K562 (cell line): ENCODE measurements at regions not wholly inside any gene's neighbourhood (a gene's known extent, or its start where the extent isn't known, plus 50 kb on each side); places are given as distances from the start of the nearest gene placed in this dataset.

Experiments used
- CBX3 ChIP-seq, 2 experiments: IDR thresholded peaks; 1 replicate in 1 of 2; 2 replicates in 1 of 2; pipeline ENCODE4 v1.6.1; 2012; ENCODE audit warnings: inconsistent platforms in 2 of 2, low read length in 2 of 2, borderline replicate concordance in 1 of 2, control low read depth in 1 of 2
- CREB5 ChIP-seq: fragments of 250-450 bp; sonication (Bioruptor Pico); IDR thresholded peaks from 2 replicates; pipeline ENCODE4 v1.5.0; 2020; ENCODE audit warnings: mild to moderate bottlenecking
- DMBX1 ChIP-seq: fragments of 250-450 bp; sonication (Bioruptor Pico); IDR thresholded peaks from 2 replicates; pipeline ENCODE4 v1.8.0; 2022; ENCODE audit warnings: inconsistent platforms, mild to moderate bottlenecking, moderate library complexity, borderline replicate concordance
- E2F4 ChIP-seq: sonication (generic); formaldehyde crosslinking; IDR thresholded peaks from 2 replicates; pipeline ENCODE4 v1.8.0; 2022; ENCODE audit warnings: mild to moderate bottlenecking, low read depth, missing genetic modification reagents
- ILK ChIP-seq: fragments of 450-650 bp; IDR thresholded peaks from 2 replicates; pipeline ENCODE4 v1.6.1; 2016; ENCODE audit warnings: missing genetic modification characterization, low read depth, mild to moderate bottlenecking, missing compliant biosample characterization, moderate library complexity, borderline replicate concordance
- IRF1 ChIP-seq: sonication (generic); formaldehyde crosslinking; IDR thresholded peaks from 2 replicates; pipeline ENCODE4 v1.8.0; 2022; ENCODE audit warnings: missing genetic modification reagents, mild to moderate bottlenecking, borderline replicate concordance
- MAFF ChIP-seq: IDR thresholded peaks from 2 replicates; pipeline ENCODE4 v1.6.1; 2012; ENCODE audit warnings: low read length, improper control_type of control experiment
- MECOM ChIP-seq: fragments of 250-450 bp; sonication (Bioruptor Pico); IDR thresholded peaks from 2 replicates; pipeline ENCODE4 v1.8.0; 2022; ENCODE audit warnings: inconsistent platforms
- NFRKB ChIP-seq: fragments of 450-650 bp; IDR thresholded peaks from 2 replicates; pipeline ENCODE4 v1.6.1; 2016; ENCODE audit warnings: low read depth
- POLR3G ChIP-seq: IDR thresholded peaks from 2 replicates; pipeline ENCODE4 v1.6.1; 2011; ENCODE audit not compliant: insufficient read length, insufficient replicate concordance; ENCODE audit errors: extremely low read depth
- RUNX1 ChIP-seq: sonication (generic); IDR thresholded peaks from 2 replicates; pipeline ENCODE4 v1.6.1; 2016; ENCODE audit warnings: antibody characterized with exemption, low read depth
- SIN3B ChIP-seq: fragments of 450-650 bp; IDR thresholded peaks from 2 replicates; pipeline ENCODE4 v1.6.1; 2017; ENCODE audit warnings: low read depth, mild to moderate bottlenecking, moderate library complexity
- ZNF23 ChIP-seq: fragments of 250-450 bp; sonication (Bioruptor Pico); IDR thresholded peaks from 2 replicates; pipeline ENCODE4 v1.4.0; 2020; ENCODE audit warnings: mild to moderate bottlenecking
- ZNF282 ChIP-seq: sonication (generic); formaldehyde crosslinking; IDR thresholded peaks from 2 replicates; pipeline ENCODE4 v1.8.1; 2023; ENCODE audit warnings: missing genetic modification reagents
- ZNF316 ChIP-seq: fragments of 450-650 bp; IDR thresholded peaks from 2 replicates; pipeline ENCODE4 v1.6.1; 2016
- TF ChIP-seq, protein P1 (sequence below), 2 experiments: fragments of 450-650 bp in 1 of 2; sonication (generic) in 1 of 2; formaldehyde crosslinking in 1 of 2; IDR thresholded peaks; 2 replicates each; pipeline versions ENCODE4 v1.7.1 to v1.9.0; 2016 to 2022; ENCODE audit warnings: inconsistent platforms in 1 of 2, mild to moderate bottlenecking in 1 of 2, missing genetic modification reagents in 1 of 2

DNA sequence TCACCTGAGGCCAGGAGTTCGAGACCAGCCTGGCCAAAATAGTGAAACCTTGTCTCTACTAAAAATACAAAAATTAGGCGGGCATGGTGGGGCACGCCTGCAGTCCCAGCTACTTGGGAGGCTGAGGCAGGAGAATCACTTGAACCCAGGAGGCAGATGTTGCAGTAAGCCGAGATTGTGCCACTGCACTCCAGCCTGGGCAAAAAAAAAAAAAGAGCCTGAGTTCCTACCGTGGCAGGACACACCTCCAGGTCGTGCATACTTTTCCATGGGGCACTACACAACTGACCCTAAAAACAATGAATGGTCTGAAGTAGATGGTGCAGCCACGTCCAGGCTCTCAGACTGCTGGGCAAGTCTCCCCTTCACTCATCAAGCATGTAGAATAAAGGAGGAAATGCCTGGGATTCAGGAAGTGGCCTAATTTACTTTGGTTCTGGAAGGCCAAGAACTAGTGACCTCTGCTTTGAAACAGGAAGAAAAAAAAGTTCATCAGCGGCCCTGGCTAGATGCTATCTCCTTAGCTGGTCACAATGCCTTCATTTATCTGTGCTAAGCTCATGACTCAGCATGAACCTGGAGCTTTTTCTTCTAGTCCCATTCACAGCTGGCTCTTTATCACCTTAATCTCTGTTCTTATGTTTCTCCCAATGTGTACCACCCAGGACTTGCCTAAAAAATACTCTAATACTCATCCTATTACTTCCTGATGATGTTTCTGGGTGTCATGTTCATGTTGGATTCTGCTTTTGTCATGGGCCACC, 55.8 kb upstream of the OR6J1 start (continued):
- TF ChIP-seq E2F4 (CRISPR knock-in tag) (no peak), CBX3 (IDR thresholded peaks at IDR 0.05; ENCODE audit: borderline replicate concordance in 1 of 2, low read length in 2 of 2) (no peak), SIN3B (no peak), RUNX1 (no peak), CREB5 (CRISPR knock-in tag) (no peak), ZNF282 (CRISPR knock-in tag) (no peak), NFRKB (no peak), ILK (tag) (no peak), ZNF316 (peak; percentile 96), IRF1 (CRISPR knock-in tag) (no peak), MAFF (peak; percentile 90), ZNF23 (CRISPR knock-in tag) (no peak), DMBX1 (no peak), POLR3G (no peak), MECOM (CRISPR knock-in tag) (no peak)
- TF ChIP-seq, protein P1, sequence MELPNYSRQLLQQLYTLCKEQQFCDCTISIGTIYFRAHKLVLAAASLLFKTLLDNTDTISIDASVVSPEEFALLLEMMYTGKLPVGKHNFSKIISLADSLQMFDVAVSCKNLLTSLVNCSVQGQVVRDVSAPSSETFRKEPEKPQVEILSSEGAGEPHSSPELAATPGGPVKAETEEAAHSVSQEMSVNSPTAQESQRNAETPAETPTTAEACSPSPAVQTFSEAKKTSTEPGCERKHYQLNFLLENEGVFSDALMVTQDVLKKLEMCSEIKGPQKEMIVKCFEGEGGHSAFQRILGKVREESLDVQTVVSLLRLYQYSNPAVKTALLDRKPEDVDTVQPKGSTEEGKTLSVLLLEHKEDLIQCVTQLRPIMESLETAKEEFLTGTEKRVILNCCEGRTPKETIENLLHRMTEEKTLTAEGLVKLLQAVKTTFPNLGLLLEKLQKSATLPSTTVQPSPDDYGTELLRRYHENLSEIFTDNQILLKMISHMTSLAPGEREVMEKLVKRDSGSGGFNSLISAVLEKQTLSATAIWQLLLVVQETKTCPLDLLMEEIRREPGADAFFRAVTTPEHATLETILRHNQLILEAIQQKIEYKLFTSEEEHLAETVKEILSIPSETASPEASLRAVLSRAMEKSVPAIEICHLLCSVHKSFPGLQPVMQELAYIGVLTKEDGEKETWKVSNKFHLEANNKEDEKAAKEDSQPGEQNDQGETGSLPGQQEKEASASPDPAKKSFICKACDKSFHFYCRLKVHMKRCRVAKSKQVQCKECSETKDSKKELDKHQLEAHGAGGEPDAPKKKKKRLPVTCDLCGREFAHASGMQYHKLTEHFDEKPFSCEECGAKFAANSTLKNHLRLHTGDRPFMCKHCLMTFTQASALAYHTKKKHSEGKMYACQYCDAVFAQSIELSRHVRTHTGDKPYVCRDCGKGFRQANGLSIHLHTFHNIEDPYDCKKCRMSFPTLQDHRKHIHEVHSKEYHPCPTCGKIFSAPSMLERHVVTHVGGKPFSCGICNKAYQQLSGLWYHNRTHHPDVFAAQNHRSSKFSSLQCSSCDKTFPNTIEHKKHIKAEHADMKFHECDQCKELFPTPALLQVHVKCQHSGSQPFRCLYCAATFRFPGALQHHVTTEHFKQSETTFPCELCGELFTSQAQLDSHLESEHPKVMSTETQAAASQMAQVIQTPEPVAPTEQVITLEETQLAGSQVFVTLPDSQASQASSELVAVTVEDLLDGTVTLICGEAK (IDR thresholded peaks at IDR 0.05), result 0 out of 2 replicates have a peak, but pooled peaks have one; percentile 22
- TF ChIP-seq, protein P1 (CRISPR knock-in tag; IDR thresholded peaks at IDR 0.05), result no peak
